Liver (tissue), 3 donors: ENCODE measurements at regions not wholly inside any gene's neighbourhood (a gene's known extent, or its start where the extent isn't known, plus 50 kb on each side); places are given as distances from the start of the nearest gene placed in this dataset.

Experiments
- FOXA1 ChIP-seq: IDR thresholded peaks from 2 replicates; pipeline ENCODE4 v1.6.1; 2016; ENCODE audit warnings: antibody characterized with exemption
- MAX ChIP-seq: IDR thresholded peaks from 2 replicates; pipeline ENCODE4 v1.6.1; 2016; ENCODE audit warnings: antibody characterized with exemption
- RAD21 ChIP-seq, 2 donors: IDR thresholded peaks; 2 replicates each; pipeline ENCODE4 v1.6.1; 2016; ENCODE audit warnings: antibody characterized with exemption in 2 of 2, mild to moderate bottlenecking in 2 of 2
- REST ChIP-seq: IDR thresholded peaks from 2 replicates; pipeline ENCODE4 v1.6.1; 2016; ENCODE audit warnings: antibody characterized with exemption, mild to moderate bottlenecking
- SP1 ChIP-seq: IDR thresholded peaks from 2 replicates; pipeline ENCODE4 v1.6.1; 2018; ENCODE audit warnings: antibody characterized with exemption, mild to moderate bottlenecking
- TF ChIP-seq, protein P1 (sequence below): fragments of 150-350 bp; IDR thresholded peaks from 2 replicates; pipeline ENCODE4 v1.5.1; 2017; ENCODE audit warnings: improper control_type of control experiment, low read depth, low read length; ENCODE audit not compliant: missing input control
- donor health status: healthy.
- donor health status: healthy.

DNA sequence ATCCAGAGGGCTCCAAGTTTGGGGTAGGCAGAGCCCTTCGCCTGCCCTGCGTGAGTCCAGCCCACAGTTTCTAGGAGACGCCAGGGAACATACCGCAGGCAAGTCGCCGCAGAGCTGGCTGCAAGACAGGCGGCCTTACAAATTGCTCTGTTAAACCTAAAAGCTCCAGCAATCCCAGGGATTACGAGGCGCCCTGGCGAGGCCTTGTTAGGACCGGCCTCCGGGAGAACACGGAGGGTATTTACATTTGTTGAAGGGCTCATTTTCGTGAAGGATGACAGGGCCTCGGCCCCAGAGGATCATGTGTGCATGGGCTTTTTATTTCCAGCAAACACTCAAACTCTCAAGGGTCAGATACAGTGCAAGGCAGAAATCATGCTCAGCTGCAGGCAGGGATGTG lies 77.6 kb upstream of the FOXF1 start:
- TF ChIP-seq, protein P1, sequence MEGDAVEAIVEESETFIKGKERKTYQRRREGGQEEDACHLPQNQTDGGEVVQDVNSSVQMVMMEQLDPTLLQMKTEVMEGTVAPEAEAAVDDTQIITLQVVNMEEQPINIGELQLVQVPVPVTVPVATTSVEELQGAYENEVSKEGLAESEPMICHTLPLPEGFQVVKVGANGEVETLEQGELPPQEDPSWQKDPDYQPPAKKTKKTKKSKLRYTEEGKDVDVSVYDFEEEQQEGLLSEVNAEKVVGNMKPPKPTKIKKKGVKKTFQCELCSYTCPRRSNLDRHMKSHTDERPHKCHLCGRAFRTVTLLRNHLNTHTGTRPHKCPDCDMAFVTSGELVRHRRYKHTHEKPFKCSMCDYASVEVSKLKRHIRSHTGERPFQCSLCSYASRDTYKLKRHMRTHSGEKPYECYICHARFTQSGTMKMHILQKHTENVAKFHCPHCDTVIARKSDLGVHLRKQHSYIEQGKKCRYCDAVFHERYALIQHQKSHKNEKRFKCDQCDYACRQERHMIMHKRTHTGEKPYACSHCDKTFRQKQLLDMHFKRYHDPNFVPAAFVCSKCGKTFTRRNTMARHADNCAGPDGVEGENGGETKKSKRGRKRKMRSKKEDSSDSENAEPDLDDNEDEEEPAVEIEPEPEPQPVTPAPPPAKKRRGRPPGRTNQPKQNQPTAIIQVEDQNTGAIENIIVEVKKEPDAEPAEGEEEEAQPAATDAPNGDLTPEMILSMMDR, result no peak
- TF ChIP-seq SP1 (no peak), REST (no peak), FOXA1 (no peak), RAD21 (IDR thresholded peaks at IDR 0.05) (no peak), MAX (no peak)
